Astrocyte (in vitro differentiated cells and primary cell): ENCODE measurements at regions not wholly inside any gene's neighbourhood (a gene's known extent, or its start where the extent isn't known, plus 50 kb on each side); places are given as distances from the start of the nearest gene placed in this dataset.
A peak's percentile ranks its signal among the peaks of the same experiment; 100 is the strongest.
"Not testable (repeated sequence)": the region's sequence is repeated elsewhere in the genome, so short reads cannot be mapped to it uniquely, and the experiment has no call there.

Experiments
- DNase-seq: peaks from one replicate; pipeline ENCODE4 v3.0.0-alpha.2; 2010; ENCODE audit warnings: low read depth
- FAIRE-seq: peaks from 2 replicates; lab custom pipeline; 2011; peaks lifted over from hg19 to GRCh38; lab: Jason Lieb, UNC
- H2AFZ ChIP-seq: 2 replicates; pipeline ENCODE4 v1.6.0; 2012; ENCODE audit warnings: low read depth, low read length, inconsistent platforms
- H3K27ac ChIP-seq: 2 replicates; pipeline ENCODE4 v1.5.1; 2011; ENCODE audit warnings: low read depth, low read length, inconsistent platforms
- H3K27me3 ChIP-seq: 2 replicates; pipeline ENCODE4 v1.6.0; 2011; ENCODE audit warnings: low read length, inconsistent platforms; ENCODE audit not compliant: insufficient read depth
- H3K36me3 ChIP-seq: 2 replicates; pipeline ENCODE4 v1.5.1; 2011; ENCODE audit warnings: low read length, inconsistent platforms; ENCODE audit not compliant: insufficient read depth
- H3K4me1 ChIP-seq: 2 replicates; pipeline ENCODE4 v1.5.1; 2011; ENCODE audit warnings: low read length, inconsistent platforms; ENCODE audit not compliant: insufficient read depth
- H3K4me2 ChIP-seq: 2 replicates; pipeline ENCODE4 v1.6.0; 2012; ENCODE audit warnings: low read length, inconsistent platforms
- H3K4me3 ChIP-seq: 2 replicates; pipeline ENCODE4 v1.5.1; 2011; ENCODE audit warnings: low read depth, mild to moderate bottlenecking, low read length, inconsistent platforms; ENCODE audit not compliant: insufficient read depth
- H3K79me2 ChIP-seq: 2 replicates; pipeline ENCODE4 v1.6.0; 2012; ENCODE audit warnings: mild to moderate bottlenecking, low read length, inconsistent platforms; ENCODE audit not compliant: insufficient read depth
- H3K9ac ChIP-seq: 2 replicates; pipeline ENCODE4 v1.6.0; 2012; ENCODE audit warnings: mild to moderate bottlenecking, low read length, inconsistent platforms
- H3K9me3 ChIP-seq: 2 replicates; pipeline ENCODE4 v1.5.1; 2012; ENCODE audit warnings: low read depth, mild to moderate bottlenecking, low read length, inconsistent platforms; ENCODE audit not compliant: insufficient read depth
- H4K20me1 ChIP-seq: 2 replicates; pipeline ENCODE4 v1.6.0; 2012; ENCODE audit warnings: low read length, inconsistent platforms; ENCODE audit not compliant: insufficient read depth
- H3K27ac Mint-ChIP-seq: one replicate; pipeline ENCODE4 v1.8.0; 2021; ENCODE audit warnings: mild to moderate bottlenecking, mixed read lengths; ENCODE audit not compliant: unreplicated experiment
- H3K27me3 Mint-ChIP-seq: one replicate; pipeline ENCODE4 v1.8.0; 2021; ENCODE audit warnings: low read depth, mixed read lengths; ENCODE audit not compliant: unreplicated experiment
- H3K36me3 Mint-ChIP-seq: one replicate; pipeline ENCODE4 v1.8.0; 2021; ENCODE audit warnings: low read depth, mixed read lengths; ENCODE audit not compliant: unreplicated experiment
- H3K4me1 Mint-ChIP-seq: one replicate; pipeline ENCODE4 v1.8.0; 2021; ENCODE audit warnings: low read depth, mixed read lengths; ENCODE audit not compliant: unreplicated experiment
- H3K4me3 Mint-ChIP-seq: one replicate; pipeline ENCODE4 v1.8.0; 2021; ENCODE audit warnings: mild to moderate bottlenecking, moderate library complexity, mixed read lengths; ENCODE audit not compliant: unreplicated experiment
- H3K9me3 Mint-ChIP-seq: one replicate; pipeline ENCODE4 v1.8.0; 2021; ENCODE audit warnings: mild to moderate bottlenecking, mixed read lengths; ENCODE audit not compliant: unreplicated experiment
- EZH2 ChIP-seq: IDR thresholded peaks from 2 replicates; pipeline ENCODE4 v1.6.1; 2012; ENCODE audit warnings: mild to moderate bottlenecking, low read length, inconsistent platforms; ENCODE audit not compliant: insufficient read depth
- TF ChIP-seq, protein P1 (sequence below): IDR thresholded peaks from 2 replicates; pipeline ENCODE4 v1.5.1; 2011; ENCODE audit warnings: low read depth, mild to moderate bottlenecking, inconsistent platforms, low read length, moderate library complexity; ENCODE audit not compliant: insufficient read depth

DNA sequence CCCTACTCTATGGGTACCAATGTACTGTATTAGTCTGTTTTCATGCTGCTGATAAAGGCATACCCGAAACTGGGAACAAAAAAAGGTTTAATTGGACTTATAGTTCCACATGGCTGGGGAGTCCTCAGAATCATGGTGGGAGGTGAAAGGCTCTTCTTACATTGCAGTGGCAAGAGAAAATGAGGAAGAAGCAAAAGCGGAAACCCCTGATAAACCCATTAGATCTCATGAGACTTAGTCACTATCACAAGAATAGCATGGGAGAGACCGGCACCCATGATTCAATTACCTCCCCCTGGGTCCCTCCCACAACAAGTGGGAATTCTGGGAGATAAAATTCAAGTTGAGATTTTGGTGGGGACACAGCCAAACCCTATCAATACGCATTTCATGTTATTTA, 635.3 kb downstream of the MID1IP1 start:
- not testable (repeated sequence) for DNase-seq, H3K4me1 ChIP-seq, H3K27me3 ChIP-seq, H3K4me2 ChIP-seq, H3K9me3 ChIP-seq, FAIRE-seq, H3K27ac ChIP-seq, H3K9ac ChIP-seq, H3K27ac Mint-ChIP-seq, H3K79me2 ChIP-seq, H3K36me3 Mint-ChIP-seq, H2AFZ ChIP-seq, H4K20me1 ChIP-seq, H3K9me3 Mint-ChIP-seq, H3K4me3 ChIP-seq, H3K36me3 ChIP-seq, H3K4me1 Mint-ChIP-seq, H3K4me3 Mint-ChIP-seq
- peaks cover 13% of the 10 kb centered on the region for H3K27me3 Mint-ChIP-seq

DNA sequence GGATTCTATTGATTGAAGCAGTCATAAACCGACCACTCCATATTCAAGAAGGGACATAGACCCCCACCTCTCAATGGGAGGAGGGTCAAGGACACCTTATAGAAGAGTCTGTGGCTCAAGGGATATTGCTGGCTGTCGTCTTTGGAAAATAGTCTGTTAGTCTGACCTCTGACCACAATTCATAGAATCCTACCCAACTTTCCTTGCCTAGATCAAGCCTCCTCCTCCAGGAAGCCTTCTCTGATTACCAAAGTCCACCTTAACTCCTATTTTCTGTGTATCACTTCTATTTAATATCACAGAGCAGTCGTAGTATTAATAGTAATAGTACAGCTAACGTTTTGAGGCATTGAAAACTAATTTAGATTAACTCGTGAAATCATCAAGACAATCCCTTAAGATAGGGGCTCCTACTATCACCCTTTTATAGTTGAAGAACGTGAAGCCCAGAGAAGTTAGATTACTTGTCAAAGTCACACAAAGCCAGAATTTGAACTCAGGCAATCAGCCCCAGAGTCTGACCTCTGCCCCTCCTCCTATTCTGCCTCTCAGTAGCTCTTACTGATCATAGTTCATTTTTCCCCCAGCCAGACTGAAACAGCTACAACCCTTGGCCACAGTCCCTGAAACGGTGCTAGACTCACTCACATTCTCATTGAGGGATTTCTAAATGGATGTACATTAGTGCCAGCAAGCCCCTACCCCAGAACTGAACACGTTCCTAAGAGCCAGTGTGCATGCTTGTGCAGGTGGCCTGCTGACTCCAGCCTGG, 636.6 kb downstream of the MID1IP1 start:
- FAIRE-seq (peak; percentile 92), DNase-seq (no peak)
- Histone ChIP-seq H3K4me1 (no peaks in the 10 kb centered on the region), H3K9me3 (no peaks in the 10 kb centered on the region), H3K27ac (no peak overlapping the region), H4K20me1 (no peaks in the 10 kb centered on the region), H3K4me2 (no peak overlapping the region), H3K4me3 (no peak overlapping the region), H3K27me3 (no peaks in the 10 kb centered on the region), H3K9ac (no peak overlapping the region), H3K79me2 (no peaks in the 10 kb centered on the region), H3K36me3 (no peaks in the 10 kb centered on the region), H2AFZ (no peak overlapping the region)
- H3K4me1 Mint-ChIP-seq: peaks cover 7% of the 10 kb centered on the region
- peaks cover 10% of the 10 kb centered on the region for H3K27me3 Mint-ChIP-seq
- peaks cover 5% of the 10 kb centered on the region for H3K9me3 Mint-ChIP-seq
- H3K4me3 Mint-ChIP-seq: no peak overlapping the region
- H3K36me3 Mint-ChIP-seq: no peaks in the 10 kb centered on the region
- H3K27ac Mint-ChIP-seq: no peak overlapping the region
- no peak for TF ChIP-seq EZH2
- TF ChIP-seq, protein P1, sequence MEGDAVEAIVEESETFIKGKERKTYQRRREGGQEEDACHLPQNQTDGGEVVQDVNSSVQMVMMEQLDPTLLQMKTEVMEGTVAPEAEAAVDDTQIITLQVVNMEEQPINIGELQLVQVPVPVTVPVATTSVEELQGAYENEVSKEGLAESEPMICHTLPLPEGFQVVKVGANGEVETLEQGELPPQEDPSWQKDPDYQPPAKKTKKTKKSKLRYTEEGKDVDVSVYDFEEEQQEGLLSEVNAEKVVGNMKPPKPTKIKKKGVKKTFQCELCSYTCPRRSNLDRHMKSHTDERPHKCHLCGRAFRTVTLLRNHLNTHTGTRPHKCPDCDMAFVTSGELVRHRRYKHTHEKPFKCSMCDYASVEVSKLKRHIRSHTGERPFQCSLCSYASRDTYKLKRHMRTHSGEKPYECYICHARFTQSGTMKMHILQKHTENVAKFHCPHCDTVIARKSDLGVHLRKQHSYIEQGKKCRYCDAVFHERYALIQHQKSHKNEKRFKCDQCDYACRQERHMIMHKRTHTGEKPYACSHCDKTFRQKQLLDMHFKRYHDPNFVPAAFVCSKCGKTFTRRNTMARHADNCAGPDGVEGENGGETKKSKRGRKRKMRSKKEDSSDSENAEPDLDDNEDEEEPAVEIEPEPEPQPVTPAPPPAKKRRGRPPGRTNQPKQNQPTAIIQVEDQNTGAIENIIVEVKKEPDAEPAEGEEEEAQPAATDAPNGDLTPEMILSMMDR: no peak

DNA sequence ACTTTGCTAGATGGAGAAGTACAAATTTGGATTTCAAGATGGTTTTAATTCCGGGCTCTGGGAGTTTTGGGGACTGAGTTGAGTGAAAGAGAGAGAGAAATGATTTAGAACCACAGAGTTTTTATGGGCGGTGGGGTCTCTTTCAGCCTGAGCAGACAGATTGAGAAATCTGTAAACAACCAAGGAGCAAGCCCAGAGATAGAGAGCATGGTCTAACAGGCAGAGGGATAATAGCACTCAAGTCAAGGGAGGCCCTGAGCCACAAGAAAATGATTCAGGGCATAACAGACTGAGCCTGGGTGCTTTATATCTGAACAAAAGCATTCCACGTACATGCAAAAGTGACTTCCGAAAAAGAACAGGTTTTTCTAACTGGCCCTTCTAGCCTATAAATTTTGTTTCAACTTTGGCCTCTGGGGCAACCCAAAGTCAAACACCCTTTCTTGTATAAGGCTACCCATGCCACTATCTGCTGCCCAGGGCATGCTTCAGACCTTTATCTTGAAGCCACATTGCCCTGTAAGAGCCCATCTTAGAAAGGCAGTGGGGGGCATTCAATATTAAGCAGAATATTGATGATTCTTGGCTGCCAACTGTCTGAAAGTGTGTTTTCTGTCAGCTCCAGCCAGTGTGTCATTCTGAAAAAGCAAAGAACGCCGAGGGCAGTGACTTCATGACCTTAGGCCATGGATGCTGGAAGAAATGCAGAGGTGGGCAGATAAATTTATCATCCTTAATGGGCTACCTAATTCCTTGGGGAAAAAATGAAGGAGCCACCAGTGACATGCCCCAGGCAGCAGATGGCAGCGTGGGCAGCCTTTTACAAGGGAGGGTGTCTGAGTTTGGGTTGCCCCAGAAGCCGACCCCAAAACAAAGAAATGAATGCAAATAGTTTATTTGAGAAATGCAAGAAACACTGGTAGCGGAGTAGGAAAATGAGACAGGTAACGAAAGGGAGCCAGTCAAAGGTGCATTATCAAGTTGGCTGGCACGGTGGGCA, 637.6 kb downstream of the MID1IP1 start:
- H3K36me3 ChIP-seq: no peaks in the 10 kb centered on the region
- no peak overlapping the region for H3K27ac Mint-ChIP-seq
- no peak overlapping the region for H3K9ac ChIP-seq
- TF ChIP-seq, protein P1: no peak
- no peak for TF ChIP-seq EZH2
- no peaks in the 10 kb centered on the region for H3K79me2 ChIP-seq
- H4K20me1 ChIP-seq: no peaks in the 10 kb centered on the region
- H3K4me3 ChIP-seq: no peak overlapping the region
- no peaks in the 10 kb centered on the region for H3K36me3 Mint-ChIP-seq
- no peak for DNase-seq
- H3K9me3 ChIP-seq: no peaks in the 10 kb centered on the region
- H3K4me1 Mint-ChIP-seq: peaks cover 7% of the 10 kb centered on the region
- peaks cover 9% of the 10 kb centered on the region for H3K27me3 Mint-ChIP-seq
- H3K4me2 ChIP-seq: no peak overlapping the region
- no peak overlapping the region for H2AFZ ChIP-seq
- H3K9me3 Mint-ChIP-seq: peaks cover 5% of the 10 kb centered on the region
- H3K27ac ChIP-seq: no peak overlapping the region
- peak; percentile 32 for FAIRE-seq
- H3K4me3 Mint-ChIP-seq: no peak overlapping the region
- no peaks in the 10 kb centered on the region for H3K27me3 ChIP-seq
- H3K4me1 ChIP-seq: no peaks in the 10 kb centered on the region
